Liver (tissue), 2 donors: ENCODE measurements at regions not wholly inside any gene's neighbourhood (a gene's known extent, or its start where the extent isn't known, plus 50 kb on each side); places are given as distances from the start of the nearest gene placed in this dataset.

Source experiments
- MAX ChIP-seq: IDR thresholded peaks from 2 replicates; pipeline ENCODE4 v1.6.1; 2016; ENCODE audit warnings: antibody characterized with exemption
- TF ChIP-seq, protein P1 (sequence below): fragments of 150-350 bp; IDR thresholded peaks from 2 replicates; pipeline ENCODE4 v1.5.1; 2017; ENCODE audit warnings: improper control_type of control experiment, low read depth, low read length; ENCODE audit not compliant: missing input control
- donor health status: healthy.

GRCh38 chr5:73302797-73303147 lies 129.8 kb downstream of the TMEM174 start:
- TF ChIP-seq, protein P1, sequence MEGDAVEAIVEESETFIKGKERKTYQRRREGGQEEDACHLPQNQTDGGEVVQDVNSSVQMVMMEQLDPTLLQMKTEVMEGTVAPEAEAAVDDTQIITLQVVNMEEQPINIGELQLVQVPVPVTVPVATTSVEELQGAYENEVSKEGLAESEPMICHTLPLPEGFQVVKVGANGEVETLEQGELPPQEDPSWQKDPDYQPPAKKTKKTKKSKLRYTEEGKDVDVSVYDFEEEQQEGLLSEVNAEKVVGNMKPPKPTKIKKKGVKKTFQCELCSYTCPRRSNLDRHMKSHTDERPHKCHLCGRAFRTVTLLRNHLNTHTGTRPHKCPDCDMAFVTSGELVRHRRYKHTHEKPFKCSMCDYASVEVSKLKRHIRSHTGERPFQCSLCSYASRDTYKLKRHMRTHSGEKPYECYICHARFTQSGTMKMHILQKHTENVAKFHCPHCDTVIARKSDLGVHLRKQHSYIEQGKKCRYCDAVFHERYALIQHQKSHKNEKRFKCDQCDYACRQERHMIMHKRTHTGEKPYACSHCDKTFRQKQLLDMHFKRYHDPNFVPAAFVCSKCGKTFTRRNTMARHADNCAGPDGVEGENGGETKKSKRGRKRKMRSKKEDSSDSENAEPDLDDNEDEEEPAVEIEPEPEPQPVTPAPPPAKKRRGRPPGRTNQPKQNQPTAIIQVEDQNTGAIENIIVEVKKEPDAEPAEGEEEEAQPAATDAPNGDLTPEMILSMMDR, result no peak
- no peak for TF ChIP-seq MAX
